ENCODE measurements at regions not wholly inside any gene's neighbourhood (a gene's known extent, or its start where the extent isn't known, plus 50 kb on each side); places are given as distances from the start of the nearest gene placed in this dataset.

GRCh38 chr16:66262253-66263167, 104.0 kb upstream of the CDH5 start:
- TF ChIP-seq EZH2 (IDR thresholded peaks at IDR 0.05; ENCODE audit: borderline replicate concordance, low read length), result no peak
- TF ChIP-seq, protein P1, sequence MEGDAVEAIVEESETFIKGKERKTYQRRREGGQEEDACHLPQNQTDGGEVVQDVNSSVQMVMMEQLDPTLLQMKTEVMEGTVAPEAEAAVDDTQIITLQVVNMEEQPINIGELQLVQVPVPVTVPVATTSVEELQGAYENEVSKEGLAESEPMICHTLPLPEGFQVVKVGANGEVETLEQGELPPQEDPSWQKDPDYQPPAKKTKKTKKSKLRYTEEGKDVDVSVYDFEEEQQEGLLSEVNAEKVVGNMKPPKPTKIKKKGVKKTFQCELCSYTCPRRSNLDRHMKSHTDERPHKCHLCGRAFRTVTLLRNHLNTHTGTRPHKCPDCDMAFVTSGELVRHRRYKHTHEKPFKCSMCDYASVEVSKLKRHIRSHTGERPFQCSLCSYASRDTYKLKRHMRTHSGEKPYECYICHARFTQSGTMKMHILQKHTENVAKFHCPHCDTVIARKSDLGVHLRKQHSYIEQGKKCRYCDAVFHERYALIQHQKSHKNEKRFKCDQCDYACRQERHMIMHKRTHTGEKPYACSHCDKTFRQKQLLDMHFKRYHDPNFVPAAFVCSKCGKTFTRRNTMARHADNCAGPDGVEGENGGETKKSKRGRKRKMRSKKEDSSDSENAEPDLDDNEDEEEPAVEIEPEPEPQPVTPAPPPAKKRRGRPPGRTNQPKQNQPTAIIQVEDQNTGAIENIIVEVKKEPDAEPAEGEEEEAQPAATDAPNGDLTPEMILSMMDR (conservative IDR thresholded peaks at IDR 0.05 in 1 of 2, IDR thresholded peaks at IDR 0.05 in 1 of 2; ENCODE audit: extremely low read depth in 1 of 2, insufficient read depth in 1 of 2, low read depth in 1 of 2, low read length in 2 of 2), result no peak
